ENCODE measurements at regions not wholly inside any gene's neighbourhood (a gene's known extent, or its start where the extent isn't known, plus 50 kb on each side); places are given as distances from the start of the nearest gene placed in this dataset.
"Not testable (repeated sequence)": the region's sequence is repeated elsewhere in the genome, so short reads cannot be mapped to it uniquely, and the experiment has no call there.

- DNase-seq (ENCODE audit: low read depth in 2 of 2), result no peak
These were observed 757.6 kb upstream of the TPTE start for GRCh38 chr21:9763807-9764206.

- DNase-seq (ENCODE audit: low read depth in 2 of 2), result not testable (repeated sequence)
These were observed 757.1 kb upstream of the TPTE start for GRCh38 chr21:9764294-9764693.

GRCh38 chr21:9765538-9765937, 755.8 kb upstream of the TPTE start:
- DNase-seq (ENCODE audit: low read depth in 2 of 2), result not testable (repeated sequence)

GRCh38 chr21:9766890-9767591, 754.3 kb upstream of the TPTE start:
- not testable (repeated sequence) for DNase-seq (ENCODE audit: low read depth in 2 of 2)

GRCh38 chr21:9767592-9768375, 753.6 kb upstream of the TPTE start:
- no peak for DNase-seq (ENCODE audit: low read depth in 2 of 2)

- not testable (repeated sequence) for DNase-seq (ENCODE audit: low read depth in 2 of 2)
These were observed 752.8 kb upstream of the TPTE start for GRCh38 chr21:9768376-9769130.

GRCh38 chr21:9769131-9769498, 752.3 kb upstream of the TPTE start:
- not testable (repeated sequence) for DNase-seq (ENCODE audit: low read depth in 2 of 2)

GRCh38 chr21:9769718-9770690, 751.4 kb upstream of the TPTE start:
- DNase-seq (ENCODE audit: low read depth in 2 of 2), result not testable (repeated sequence)

GRCh38 chr21:9771466-9772347, 749.7 kb upstream of the TPTE start:
- not testable (repeated sequence) for DNase-seq (ENCODE audit: low read depth in 2 of 2)

GRCh38 chr21:9772348-9772672, 749.1 kb upstream of the TPTE start:
- no peak for DNase-seq (ENCODE audit: low read depth in 2 of 2)

- DNase-seq (ENCODE audit: low read depth in 2 of 2), result not testable (repeated sequence)
These were observed 748.4 kb upstream of the TPTE start for GRCh38 chr21:9772877-9773420.

- no peak for DNase-seq (ENCODE audit: low read depth in 2 of 2)
These were observed 747.0 kb upstream of the TPTE start for GRCh38 chr21:9774347-9774746.

- DNase-seq (ENCODE audit: low read depth in 2 of 2), result not testable (repeated sequence)
These were observed 746.3 kb upstream of the TPTE start for GRCh38 chr21:9774901-9775593.

GRCh38 chr21:9775877-9776276, 745.5 kb upstream of the TPTE start:
- not testable (repeated sequence) for DNase-seq (ENCODE audit: low read depth in 2 of 2)

GRCh38 chr21:9776286-9777020, 744.9 kb upstream of the TPTE start:
- not testable (repeated sequence) for DNase-seq (ENCODE audit: low read depth in 2 of 2)

- not testable (repeated sequence) for DNase-seq (ENCODE audit: low read depth in 2 of 2)
These were observed 742.8 kb upstream of the TPTE start for GRCh38 chr21:9778541-9778940.

GRCh38 chr21:9780441-9780937, 740.9 kb upstream of the TPTE start:
- no peak for DNase-seq (ENCODE audit: low read depth in 2 of 2)

- DNase-seq (ENCODE audit: low read depth in 2 of 2), result not testable (repeated sequence)
These were observed 737.8 kb upstream of the TPTE start for GRCh38 chr21:9783587-9783986.
